Transverse colon (tissue), 4 donors: ENCODE measurements at regions not wholly inside any gene's neighbourhood (a gene's known extent, or its start where the extent isn't known, plus 50 kb on each side); places are given as distances from the start of the nearest gene placed in this dataset.
A peak's percentile ranks its signal among the peaks of the same experiment; 100 is the strongest.
"Not testable (repeated sequence)": the region's sequence is repeated elsewhere in the genome, so short reads cannot be mapped to it uniquely, and the experiment has no call there.

Experiments
- DNase-seq: peaks from one replicate; pipeline ENCODE4 v3.0.0-alpha.2; 2019
- H3K27ac ChIP-seq, 4 donors: fragments of 200-600 bp; sonication (generic); 2 replicates each; pipeline ENCODE4 v1.5.1; 2016 to 2018; ENCODE audit warnings: inconsistent platforms in 4 of 4
- H3K27me3 ChIP-seq: fragments of 200-600 bp; sonication (generic); 2 replicates; pipeline ENCODE4 v1.5.1; 2017; ENCODE audit warnings: inconsistent platforms
- H3K36me3 ChIP-seq, 4 donors: fragments of 200-600 bp; sonication (generic); 2 replicates each; pipeline ENCODE4 v1.5.1; 2017 to 2019; ENCODE audit warnings: inconsistent platforms in 4 of 4
- H3K4me1 ChIP-seq, 4 donors: fragments of 200-600 bp; sonication (generic); 2 replicates each; pipeline ENCODE4 v1.5.1; 2017 to 2020; ENCODE audit warnings: inconsistent platforms in 4 of 4
- H3K4me3 ChIP-seq, 4 donors: fragments of 200-600 bp; sonication (generic); 1 replicate in 1 of 4; 2 replicates in 3 of 4; pipeline versions ENCODE4 v1.5.1 to v1.6.1; 2017 to 2019; ENCODE audit warnings: inconsistent platforms in 4 of 4
- H3K9me3 ChIP-seq, 2 donors: fragments of 200-600 bp; sonication (generic); 2 replicates each; pipeline ENCODE4 v1.5.1; 2017 to 2019; ENCODE audit warnings: inconsistent platforms in 2 of 2
- CTCF ChIP-seq, 5 experiments: fragments of 200-600 bp in 3 of 5; fragments of 450-650 bp in 2 of 5; sonication (generic) in 3 of 5; IDR thresholded peaks; 1 replicate in 2 of 5; 2 replicates in 3 of 5; pipeline ENCODE4 v1.5.1; 2016 to 2017; ENCODE audit warnings: antibody characterized with exemption in 5 of 5, inconsistent platforms in 3 of 5, mild to moderate bottlenecking in 2 of 5, moderate library complexity in 1 of 5
- WGBS, 2 donors: methylation state at CpG; one replicate each; pipeline ENCODE4 v1.1.5; 2018; ENCODE audit warnings: low coverage in 1 of 2; 5-methylcytosine and 5-hydroxymethylcytosine counted together
- in situ Hi-C, 4 donors: fragments of 200-750 bp; cut with MboI; loops; one replicate each; pipeline versions ENCODE4 v1.15.0 to v1.15.1; 2017; ENCODE audit warnings: low sequenced_read_pairs in 3 of 4, low pct_ligation_motif_present in 1 of 4, low pct_unique_long_range_greater_than_20kb in 1 of 4
- intact Hi-C: fragments of 100-400 bp; cut with DNase I; formaldehyde crosslinking; loops from one replicate; pipeline ENCODE4 v1.15.1; 2023; ENCODE audit warnings: low total_unique reads

GRCh38 chr1:146715054-146715453 is 223.1 kb upstream of the NBPF12 start:
- intact Hi-C loops, H3K4me1 ChIP-seq, H3K27ac ChIP-seq, DNase-seq, H3K9me3 ChIP-seq, H3K4me3 ChIP-seq, in situ Hi-C loops, H3K27me3 ChIP-seq, H3K36me3 ChIP-seq: not testable (repeated sequence)
- 20% methylated on average over 1 of the region's 1 CpG; no CpG with 5 or more reads in 1 of the 2 donors for WGBS, 2 donors

GRCh38 chr1:146710838-146711521 is 227.1 kb upstream of the NBPF12 start:
- peak in 2 of 5 experiments; percentile 13 to 16 for TF ChIP-seq CTCF (IDR thresholded peaks at IDR 0.05)
- intact Hi-C loops: not testable (repeated sequence)

GRCh38 chr1:146709302-146709701 is 228.8 kb upstream of the NBPF12 start:
- 62 to 80% methylated on average over 1 of the region's 1 CpG for WGBS, 2 donors

More at GRCh38 chr1:146710838-146711521, 227.1 kb upstream of the NBPF12 start:
- in situ Hi-C loops, H3K27ac ChIP-seq, H3K4me3 ChIP-seq, H3K36me3 ChIP-seq, DNase-seq, H3K27me3 ChIP-seq, H3K9me3 ChIP-seq, H3K4me1 ChIP-seq: not testable (repeated sequence)
- WGBS, 2 donors: 72% methylated on average over 5 of the region's 5 CpGs; no CpG with 5 or more reads in 1 of the 2 donors

GRCh38 chr1:146704162-146704724 is 233.9 kb upstream of the NBPF12 start:
- intact Hi-C loops, in situ Hi-C loops, H3K27ac ChIP-seq, H3K9me3 ChIP-seq, DNase-seq, H3K36me3 ChIP-seq, H3K4me3 ChIP-seq, H3K27me3 ChIP-seq, H3K4me1 ChIP-seq: not testable (repeated sequence)
- WGBS, 2 donors: 21% methylated on average over 2 of the region's 2 CpGs; no CpG with 5 or more reads in 1 of the 2 donors

More at GRCh38 chr1:146709302-146709701, 228.8 kb upstream of the NBPF12 start:
- in situ Hi-C loops, H3K9me3 ChIP-seq, DNase-seq, H3K4me3 ChIP-seq, H3K36me3 ChIP-seq, H3K4me1 ChIP-seq, H3K27me3 ChIP-seq, intact Hi-C loops, H3K27ac ChIP-seq: not testable (repeated sequence)

GRCh38 chr1:146701320-146701719 is 236.8 kb upstream of the NBPF12 start:
- no CpG with 5 or more reads among the region's 1 CpG for WGBS, 2 donors
- H3K27ac ChIP-seq, intact Hi-C loops, H3K9me3 ChIP-seq, H3K4me3 ChIP-seq, in situ Hi-C loops, H3K36me3 ChIP-seq, H3K27me3 ChIP-seq, H3K4me1 ChIP-seq, DNase-seq: not testable (repeated sequence)

- H3K27ac ChIP-seq, H3K4me1 ChIP-seq, intact Hi-C loops, DNase-seq, H3K4me3 ChIP-seq, H3K9me3 ChIP-seq, H3K36me3 ChIP-seq, H3K27me3 ChIP-seq, in situ Hi-C loops: not testable (repeated sequence)
- 56 to 83% methylated on average over 1 of the region's 10 CpGs for WGBS, 2 donors
These were observed 242.7 kb upstream of the NBPF12 start for GRCh38 chr1:146695388-146695787.

GRCh38 chr1:146691798-146692197 is 246.3 kb upstream of the NBPF12 start:
- intact Hi-C loops, H3K4me1 ChIP-seq, DNase-seq, H3K9me3 ChIP-seq, in situ Hi-C loops, H3K27me3 ChIP-seq, H3K27ac ChIP-seq, H3K36me3 ChIP-seq, H3K4me3 ChIP-seq: not testable (repeated sequence)
- 40% methylated on average over 2 of the region's 3 CpGs; no CpG with 5 or more reads in 1 of the 2 donors for WGBS, 2 donors

GRCh38 chr1:146688893-146689292 is 249.2 kb upstream of the NBPF12 start:
- intact Hi-C loops, H3K9me3 ChIP-seq, H3K4me3 ChIP-seq, H3K27me3 ChIP-seq, DNase-seq, H3K4me1 ChIP-seq, H3K27ac ChIP-seq, H3K36me3 ChIP-seq, in situ Hi-C loops: not testable (repeated sequence)
- WGBS, 2 donors: 91% methylated on average over 1 of the region's 3 CpGs; no CpG with 5 or more reads in 1 of the 2 donors

- intact Hi-C loops, H3K9me3 ChIP-seq, H3K27ac ChIP-seq, in situ Hi-C loops, DNase-seq, H3K27me3 ChIP-seq, H3K36me3 ChIP-seq, H3K4me1 ChIP-seq, H3K4me3 ChIP-seq: not testable (repeated sequence)
- WGBS, 2 donors: 52% methylated on average over 4 of the region's 4 CpGs; no CpG with 5 or more reads in 1 of the 2 donors
These were observed 251.3 kb upstream of the NBPF12 start for GRCh38 chr1:146686777-146687366.

GRCh38 chr1:146683126-146683429 is 255.0 kb upstream of the NBPF12 start:
- H3K4me3 ChIP-seq, H3K36me3 ChIP-seq, DNase-seq, in situ Hi-C loops, H3K4me1 ChIP-seq, H3K27ac ChIP-seq, H3K27me3 ChIP-seq, H3K9me3 ChIP-seq, intact Hi-C loops: not testable (repeated sequence)
- 85% methylated on average over 2 of the region's 5 CpGs; no CpG with 5 or more reads in 1 of the 2 donors for WGBS, 2 donors
